Activated naive CD4-positive, alpha-beta T cell treated with Interleukin-2 at 50 U/mL for 16 hours (primary cell): ENCODE measurements at regions not wholly inside any gene's neighbourhood (a gene's known extent, or its start where the extent isn't known, plus 50 kb on each side); places are given as distances from the start of the nearest gene placed in this dataset.

Experiments
- DNase-seq: peaks from one replicate; pipeline ENCODE4 v3.0.0-alpha.2; 2020

- no peak for DNase-seq
Measured at GRCh38 chr4:122309988-122310626, 68.7 kb upstream of the ADAD1 start.

GRCh38 chr4:122313006-122313646, 65.7 kb upstream of the ADAD1 start:
- no peak for DNase-seq

GRCh38 chr4:122326908-122327307, 51.9 kb upstream of the ADAD1 start:
- no peak for DNase-seq

- DNase-seq: no peak
Measured at GRCh38 chr4:122328893-122329292, 49.9 kb upstream of the ADAD1 start.
